ENCODE measurements at regions not wholly inside any gene's neighbourhood (a gene's known extent, or its start where the extent isn't known, plus 50 kb on each side); places are given as distances from the start of the nearest gene placed in this dataset.
A peak's percentile ranks its signal among the peaks of the same experiment; 100 is the strongest.

- no peak for TF ChIP-seq CTCF (IDR thresholded peaks at IDR 0.05; ENCODE audit: control extremely low read depth, extremely low read depth)
- no peak overlapping the region for H3K27ac ChIP-seq (ENCODE audit: low read depth in 1 of 2, low read length in 1 of 2)
- no peaks in the 10 kb centered on the region for H3K36me3 ChIP-seq (ENCODE audit: control insufficient read depth in 4 of 4, insufficient read depth in 4 of 4, low read length in 4 of 4)
- H3K4me3 ChIP-seq: no peak overlapping the region
- peaks cover 0 to 3% (median 0%) of the 10 kb centered on the region in 3 donors for H3K27me3 ChIP-seq (ENCODE audit: control insufficient read depth in 3 of 3, insufficient read depth in 3 of 3, low read length in 2 of 3)
- ATAC-seq (ENCODE audit: insufficient read depth, low FRiP score) (no peak), DNase-seq (no peak)
- no peak overlapping the region for H3K9ac ChIP-seq (ENCODE audit: insufficient read depth in 1 of 2, low read length in 2 of 2)
- H3K4me1 ChIP-seq (ENCODE audit: control insufficient read depth in 5 of 5, insufficient read depth in 5 of 5, low read length in 5 of 5): no peaks in the 10 kb centered on the region
- no peaks in the 10 kb centered on the region for H3K9me3 ChIP-seq (ENCODE audit: control insufficient read depth in 4 of 4, insufficient read depth in 3 of 4, low read length in 3 of 4)
Measured at GRCh38 chr7:20513897-20514296, 101.6 kb upstream of the ABCB5 start.

DNA sequence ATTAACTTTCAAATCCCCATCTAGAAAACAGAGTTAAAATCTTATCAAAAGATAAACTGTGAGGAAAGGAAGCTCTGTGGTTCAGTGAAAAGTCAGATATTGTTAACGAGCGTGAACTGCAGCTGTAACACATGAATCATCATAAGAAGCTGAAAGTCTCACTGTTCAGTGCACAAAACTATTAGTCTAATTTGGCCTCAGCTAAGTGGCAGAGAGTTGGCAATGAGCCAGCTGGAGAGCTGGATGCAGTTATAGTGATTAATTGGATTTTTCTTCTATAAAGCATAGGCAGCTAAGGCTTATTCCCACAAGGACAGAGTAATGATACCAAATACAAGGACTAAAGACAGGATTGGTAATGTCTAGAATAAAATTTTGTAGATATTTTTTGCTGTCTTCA, 101.1 kb upstream of the ABCB5 start:
- Histone ChIP-seq H3K27ac (ENCODE audit: low read depth in 1 of 2, low read length in 1 of 2) (no peak overlapping the region), H3K4me1 (ENCODE audit: control insufficient read depth in 5 of 5, insufficient read depth in 5 of 5, low read length in 5 of 5) (no peaks in the 10 kb centered on the region), H3K4me3 (no peak overlapping the region), H3K9ac (ENCODE audit: insufficient read depth in 1 of 2, low read length in 2 of 2) (no peak overlapping the region), H3K9me3 (ENCODE audit: control insufficient read depth in 4 of 4, insufficient read depth in 3 of 4, low read length in 3 of 4) (no peaks in the 10 kb centered on the region), H3K27me3 (ENCODE audit: control insufficient read depth in 3 of 3, insufficient read depth in 3 of 3, low read length in 2 of 3) (no peaks in the 10 kb centered on the region), H3K36me3 (ENCODE audit: control insufficient read depth in 4 of 4, insufficient read depth in 4 of 4, low read length in 4 of 4) (no peaks in the 10 kb centered on the region)
- DNase-seq: peak; percentile 37 to 65 (median 51)
- WGBS, 2 donors: 14 to 24% methylated on average over 2 of the region's 2 CpGs
- no peak for ATAC-seq (ENCODE audit: insufficient read depth, low FRiP score)
- no peak for TF ChIP-seq CTCF (IDR thresholded peaks at IDR 0.05; ENCODE audit: control extremely low read depth, extremely low read depth)

DNA sequence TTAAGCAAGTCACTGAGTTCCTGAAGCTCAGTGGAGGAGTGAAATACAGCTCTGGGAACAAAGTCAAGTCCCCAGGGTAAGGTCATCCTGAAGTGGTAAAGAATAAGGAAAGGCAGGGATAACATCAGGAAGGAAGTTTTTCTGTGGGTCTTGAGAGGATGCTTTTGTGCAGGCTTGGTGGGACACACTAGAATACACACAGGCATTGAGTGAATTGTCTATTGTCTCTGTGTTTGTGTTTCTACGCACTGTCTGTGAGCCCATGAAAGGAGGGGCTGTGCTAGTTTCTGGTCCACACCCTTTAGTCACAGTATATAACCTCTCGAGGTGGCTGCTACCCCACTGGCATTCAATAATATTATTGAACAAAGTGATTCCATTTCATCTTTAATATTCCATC, 95.8 kb upstream of the ABCB5 start:
- ATAC-seq (ENCODE audit: insufficient read depth, low FRiP score): no peak
- H3K27me3 ChIP-seq (ENCODE audit: control insufficient read depth in 3 of 3, insufficient read depth in 3 of 3, low read length in 2 of 3): no peaks in the 10 kb centered on the region
- no peak overlapping the region for H3K4me3 ChIP-seq

More for the DNA sequence above, 95.8 kb upstream of the ABCB5 start:
- Histone ChIP-seq H3K4me1 (ENCODE audit: control insufficient read depth in 5 of 5, insufficient read depth in 5 of 5, low read length in 5 of 5) (no peaks in the 10 kb centered on the region), H3K36me3 (ENCODE audit: control insufficient read depth in 4 of 4, insufficient read depth in 4 of 4, low read length in 4 of 4) (no peaks in the 10 kb centered on the region), H3K9me3 (ENCODE audit: control insufficient read depth in 4 of 4, insufficient read depth in 3 of 4, low read length in 3 of 4) (no peaks in the 10 kb centered on the region), H3K27ac (ENCODE audit: low read depth in 1 of 2, low read length in 1 of 2) (no peak overlapping the region), H3K9ac (ENCODE audit: insufficient read depth in 1 of 2, low read length in 2 of 2) (no peak overlapping the region)
- TF ChIP-seq CTCF (IDR thresholded peaks at IDR 0.05; ENCODE audit: control extremely low read depth, extremely low read depth): no peak
- 58 to 80% methylated on average over 2 of the region's 2 CpGs for WGBS, 2 donors
- no peak for DNase-seq
